Ascending aorta (tissue), 2 donors: ENCODE measurements at regions not wholly inside any gene's neighbourhood (a gene's known extent, or its start where the extent isn't known, plus 50 kb on each side); places are given as distances from the start of the nearest gene placed in this dataset.

Experiments used
- DNase-seq, 2 donors: peaks; one replicate each; pipeline ENCODE4 v3.0.0-alpha.2; 2019; ENCODE audit warnings: low spot score in 2 of 2
- H3K27ac ChIP-seq, 2 donors: fragments of 200-600 bp; sonication (generic); one replicate each; pipeline ENCODE4 v1.5.1; 2016 to 2017; ENCODE audit warnings: mild to moderate bottlenecking in 1 of 2
- H3K27me3 ChIP-seq: fragments of 200-600 bp; sonication (generic); one replicate; pipeline ENCODE4 v1.5.1; 2017
- H3K36me3 ChIP-seq, 2 donors: fragments of 200-600 bp; sonication (generic); one replicate each; pipeline ENCODE4 v1.5.1; 2016
- H3K4me1 ChIP-seq, 2 donors: fragments of 200-600 bp; sonication (generic); one replicate each; pipeline ENCODE4 v1.5.1; 2016 to 2017; ENCODE audit warnings: mild to moderate bottlenecking in 1 of 2
- H3K4me3 ChIP-seq, 2 donors: fragments of 200-600 bp; sonication (generic); one replicate each; pipeline ENCODE4 v1.5.1; 2016 to 2017; ENCODE audit warnings: mild to moderate bottlenecking in 1 of 2
- H3K9me3 ChIP-seq, 2 donors: fragments of 200-600 bp; sonication (generic); one replicate each; pipeline ENCODE4 v1.5.1; 2016
- intact Hi-C: fragments of 100-400 bp; cut with DNase I; formaldehyde crosslinking; loops from one replicate; pipeline ENCODE4 v1.15.1; 2023
- TF ChIP-seq, protein P1 (sequence below), 3 experiments: fragments of 200-600 bp in 2 of 3; fragments of 450-650 bp in 1 of 3; sonication (generic) in 2 of 3; IDR thresholded peaks; one replicate each; pipeline ENCODE4 v1.5.1; 2016 to 2019; ENCODE audit warnings: antibody characterized with exemption in 3 of 3, mild to moderate bottlenecking in 1 of 3, moderate library complexity in 1 of 3

DNA sequence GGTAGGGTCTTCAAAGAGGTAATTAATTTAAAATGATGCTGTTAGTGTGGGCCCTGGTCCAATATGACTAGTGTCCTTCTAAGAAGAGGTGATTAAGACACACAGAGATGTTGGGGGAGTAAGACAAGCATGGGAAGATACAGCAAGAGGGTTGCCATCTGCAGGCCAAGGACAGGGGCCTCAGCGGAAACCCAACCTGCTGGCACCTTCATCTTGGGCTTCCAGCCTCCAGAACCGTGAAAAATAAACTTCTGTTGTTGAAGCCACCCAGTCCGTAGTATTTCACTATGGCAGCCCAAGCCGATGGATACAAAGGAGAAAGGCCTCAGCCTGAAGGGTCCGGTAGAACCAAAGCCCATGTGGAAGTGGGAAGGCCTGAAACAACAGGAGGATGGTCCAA is 161.7 kb upstream of the UBE2E1 start:
- Histone ChIP-seq H3K27me3 (no peaks in the 10 kb centered on the region), H3K27ac (no peak overlapping the region), H3K9me3 (no peaks in the 10 kb centered on the region), H3K36me3 (no peaks in the 10 kb centered on the region), H3K4me3 (no peak overlapping the region), H3K4me1 (no peaks in the 10 kb centered on the region)
- intact Hi-C loops: no loop called here
- DNase-seq: no peak
- TF ChIP-seq, protein P1, sequence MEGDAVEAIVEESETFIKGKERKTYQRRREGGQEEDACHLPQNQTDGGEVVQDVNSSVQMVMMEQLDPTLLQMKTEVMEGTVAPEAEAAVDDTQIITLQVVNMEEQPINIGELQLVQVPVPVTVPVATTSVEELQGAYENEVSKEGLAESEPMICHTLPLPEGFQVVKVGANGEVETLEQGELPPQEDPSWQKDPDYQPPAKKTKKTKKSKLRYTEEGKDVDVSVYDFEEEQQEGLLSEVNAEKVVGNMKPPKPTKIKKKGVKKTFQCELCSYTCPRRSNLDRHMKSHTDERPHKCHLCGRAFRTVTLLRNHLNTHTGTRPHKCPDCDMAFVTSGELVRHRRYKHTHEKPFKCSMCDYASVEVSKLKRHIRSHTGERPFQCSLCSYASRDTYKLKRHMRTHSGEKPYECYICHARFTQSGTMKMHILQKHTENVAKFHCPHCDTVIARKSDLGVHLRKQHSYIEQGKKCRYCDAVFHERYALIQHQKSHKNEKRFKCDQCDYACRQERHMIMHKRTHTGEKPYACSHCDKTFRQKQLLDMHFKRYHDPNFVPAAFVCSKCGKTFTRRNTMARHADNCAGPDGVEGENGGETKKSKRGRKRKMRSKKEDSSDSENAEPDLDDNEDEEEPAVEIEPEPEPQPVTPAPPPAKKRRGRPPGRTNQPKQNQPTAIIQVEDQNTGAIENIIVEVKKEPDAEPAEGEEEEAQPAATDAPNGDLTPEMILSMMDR (IDR thresholded peaks at IDR 0.05): no peak

DNA sequence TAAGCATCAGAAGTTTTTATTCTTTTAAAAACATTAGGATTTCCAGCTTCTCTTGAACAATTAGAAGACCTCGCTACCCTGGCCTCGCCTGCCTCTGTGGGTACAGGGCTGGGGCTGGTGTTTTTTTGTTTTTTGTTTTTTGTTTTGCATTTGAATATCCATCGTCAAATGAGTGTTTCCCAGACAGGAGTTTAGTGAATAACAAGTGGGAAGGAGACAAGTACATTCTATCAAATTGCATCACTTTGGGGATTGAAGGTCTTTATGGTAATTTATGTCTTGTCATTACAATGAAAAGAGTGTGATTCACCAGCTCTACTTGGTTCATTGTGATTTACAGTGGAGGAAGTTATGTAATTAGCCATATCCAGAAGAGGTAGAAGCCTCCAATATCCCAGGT is 161.1 kb upstream of the UBE2E1 start:
- Histone ChIP-seq H3K9me3 (no peaks in the 10 kb centered on the region), H3K27ac (no peak overlapping the region), H3K36me3 (no peaks in the 10 kb centered on the region), H3K4me3 (no peak overlapping the region), H3K4me1 (no peaks in the 10 kb centered on the region), H3K27me3 (no peaks in the 10 kb centered on the region)
- intact Hi-C loops: no loop called here
- TF ChIP-seq, protein P1 (IDR thresholded peaks at IDR 0.05): no peak
- DNase-seq: no peak

DNA sequence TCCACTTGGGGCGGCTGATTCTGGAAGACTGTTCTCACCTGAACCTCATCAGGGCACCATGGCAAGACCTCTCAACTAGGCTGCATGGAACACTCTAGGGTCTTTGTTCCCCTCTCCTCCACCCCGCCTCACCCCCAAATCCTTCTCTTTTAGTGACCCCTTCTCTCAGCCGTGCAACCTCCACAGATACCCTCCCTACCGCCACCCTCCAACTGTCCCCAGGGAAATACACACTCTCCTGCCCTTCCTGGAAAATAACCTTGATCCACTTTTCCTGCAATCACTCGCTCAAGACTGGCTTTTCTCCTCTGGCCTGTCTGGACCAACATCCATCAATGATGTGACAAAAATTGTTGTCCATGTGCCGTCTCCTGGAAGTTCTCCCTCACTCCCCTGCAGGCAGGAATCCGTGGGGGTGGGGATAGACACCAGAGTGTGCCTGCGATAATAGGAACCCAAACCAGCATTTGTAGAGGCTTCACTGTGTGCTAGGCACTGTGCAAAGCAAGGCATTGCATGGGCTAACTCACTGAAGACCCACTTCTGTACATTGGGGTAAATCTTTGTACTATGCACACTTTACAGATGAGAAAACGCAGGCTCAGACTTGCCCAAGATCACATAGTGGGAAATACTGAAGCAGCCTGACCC is 160.1 kb upstream of the UBE2E1 start:
- no peaks in the 10 kb centered on the region for H3K4me1 ChIP-seq
- intact Hi-C loops: no loop called here
- no peak overlapping the region for H3K4me3 ChIP-seq
- no peaks in the 10 kb centered on the region for H3K9me3 ChIP-seq
- no peak overlapping the region for H3K27ac ChIP-seq
- no peaks in the 10 kb centered on the region for H3K27me3 ChIP-seq
- TF ChIP-seq, protein P1 (IDR thresholded peaks at IDR 0.05): no peak
- no peak for DNase-seq
- H3K36me3 ChIP-seq: no peaks in the 10 kb centered on the region

DNA sequence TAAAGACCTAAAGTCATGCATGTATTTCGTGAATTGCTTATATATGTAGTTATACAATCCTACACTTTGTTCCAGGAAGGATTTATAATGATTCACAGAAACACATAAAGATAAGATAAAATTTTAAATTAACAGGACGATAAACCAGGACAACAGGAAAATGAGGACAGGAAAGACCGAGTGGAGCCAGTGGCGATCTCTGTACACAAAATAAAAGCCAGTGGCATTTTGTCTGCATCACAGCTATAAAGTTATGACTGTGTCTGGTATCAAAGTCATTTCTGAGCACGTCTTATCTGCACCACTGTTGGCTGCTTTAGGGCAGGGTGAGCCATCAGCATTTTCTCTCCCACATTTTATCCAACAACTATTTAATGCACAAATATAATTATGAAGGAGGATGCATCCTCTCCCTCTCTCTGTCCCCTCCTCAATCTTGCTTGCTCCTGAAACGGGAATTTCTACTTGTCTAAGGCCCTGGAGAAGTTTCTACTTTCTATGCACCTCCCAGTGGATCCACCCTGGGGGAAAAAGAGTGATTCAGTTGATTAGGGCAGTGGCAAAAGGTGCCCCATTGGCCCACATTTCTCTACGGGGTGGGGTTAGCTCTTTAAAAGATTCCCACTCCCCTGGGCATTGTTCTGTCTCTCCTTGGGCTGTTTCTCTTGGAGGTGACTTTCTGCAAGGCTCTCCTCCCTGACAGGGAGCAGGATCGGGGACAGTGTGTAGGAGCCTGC is 159.4 kb upstream of the UBE2E1 start:
- Histone ChIP-seq H3K4me3 (no peak overlapping the region), H3K9me3 (no peaks in the 10 kb centered on the region), H3K4me1 (no peaks in the 10 kb centered on the region), H3K27ac (no peak overlapping the region), H3K27me3 (no peaks in the 10 kb centered on the region), H3K36me3 (no peaks in the 10 kb centered on the region)
- intact Hi-C loops: no loop called here
- TF ChIP-seq, protein P1 (IDR thresholded peaks at IDR 0.05): no peak
- DNase-seq: no peak

DNA sequence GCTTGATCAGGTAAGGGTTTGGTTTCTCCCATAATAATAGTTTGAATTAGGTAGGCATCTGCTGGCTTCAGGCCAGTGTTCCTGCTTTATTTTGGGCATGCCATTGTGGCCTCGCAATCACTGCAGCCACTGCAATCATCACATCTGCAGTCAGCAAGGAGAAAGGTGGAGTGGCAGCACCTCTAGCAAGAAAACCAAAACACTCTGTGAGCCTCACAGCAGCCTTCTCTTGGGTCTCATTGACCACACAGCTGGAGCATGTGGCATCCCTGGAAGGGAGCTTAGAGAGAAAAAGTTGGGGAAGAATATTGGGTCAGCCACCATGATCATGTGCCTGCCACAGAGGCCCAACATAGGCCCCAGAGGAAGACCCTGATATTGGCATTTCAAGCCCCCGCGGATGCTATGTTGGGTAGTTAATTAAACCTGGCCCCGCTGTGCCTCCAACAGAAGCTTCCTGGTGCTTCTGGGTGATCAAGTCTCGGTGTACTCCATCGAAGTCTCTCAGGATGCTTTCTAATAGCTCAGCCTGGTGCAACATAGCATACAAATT is 158.0 kb upstream of the UBE2E1 start:
- Histone ChIP-seq H3K27ac (no peak overlapping the region), H3K4me3 (no peak overlapping the region), H3K9me3 (no peaks in the 10 kb centered on the region), H3K4me1 (no peaks in the 10 kb centered on the region), H3K27me3 (no peaks in the 10 kb centered on the region), H3K36me3 (no peaks in the 10 kb centered on the region)
- TF ChIP-seq, protein P1 (IDR thresholded peaks at IDR 0.05): no peak
- DNase-seq: no peak
- intact Hi-C loops: no loop called here
